ENCODE measurements at regions not wholly inside any gene's neighbourhood (a gene's known extent, or its start where the extent isn't known, plus 50 kb on each side); places are given as distances from the start of the nearest gene placed in this dataset.

DNA sequence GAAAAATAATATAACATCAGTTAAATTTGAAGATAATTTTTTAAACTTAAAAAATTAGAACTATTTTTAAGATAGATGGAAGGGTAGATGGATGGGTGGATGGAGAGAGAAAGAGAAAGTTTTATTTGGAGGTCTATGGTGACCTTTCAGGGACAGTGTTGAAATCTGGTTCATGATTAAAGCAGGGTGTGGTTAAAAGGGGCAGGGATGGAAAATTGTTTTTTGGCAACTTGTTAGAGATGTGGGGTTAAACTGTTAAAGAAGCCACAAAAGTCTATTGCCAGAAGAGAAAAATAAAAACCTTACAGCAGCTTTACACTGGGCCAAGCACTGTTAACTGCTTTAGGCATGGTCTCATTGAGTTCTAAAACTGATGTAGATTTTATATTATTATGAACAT, 134.9 kb upstream of the GORAB start:
- H3K9ac ChIP-seq (ENCODE audit: low read depth, low read length, poor library complexity) = no peak overlapping the region
- no peaks in the 10 kb centered on the region for H3K79me1 ChIP-seq (ENCODE audit: low read depth, low read length)
- H3K23ac ChIP-seq (ENCODE audit: low read depth, low read length, poor library complexity) = no peak overlapping the region
- no peak for DNase-seq (ENCODE audit: low spot score)
- no peak overlapping the region for H3K4ac ChIP-seq (ENCODE audit: low read length)
- no peak overlapping the region for H3K4me2 ChIP-seq (ENCODE audit: insufficient read depth, low read length, poor library complexity, severe bottlenecking)
- no peak overlapping the region for H4K91ac ChIP-seq (ENCODE audit: low read depth, low read length, poor library complexity)
- no peak overlapping the region for H2AK5ac ChIP-seq (ENCODE audit: low read depth, low read length)
- H3K18ac ChIP-seq (ENCODE audit: low read length) = no peak overlapping the region
- H2AFZ ChIP-seq (ENCODE audit: low read length) = no peak overlapping the region
- no peaks in the 10 kb centered on the region for H3K27me3 ChIP-seq (ENCODE audit: control insufficient read depth in 3 of 3, insufficient read depth in 3 of 3, low read depth in 1 of 3, low read length in 3 of 3)
- H3K27ac ChIP-seq (replicated peaks; ENCODE audit: low read length) = no peak overlapping the region
- no peaks in the 10 kb centered on the region for H3K9me3 ChIP-seq (replicated peaks in 1 of 2; ENCODE audit: control insufficient read depth in 2 of 2, insufficient read depth in 1 of 2, low read depth in 1 of 2, low read length in 2 of 2)
- no peak overlapping the region for H4K8ac ChIP-seq (ENCODE audit: low read depth, low read length)
- no peaks in the 10 kb centered on the region for H3K4me1 ChIP-seq (ENCODE audit: control insufficient read depth in 2 of 2, insufficient read depth in 1 of 2, low read depth in 1 of 2, low read length in 2 of 2)
- no peak overlapping the region for H2BK15ac ChIP-seq (ENCODE audit: low read length)
- H2BK120ac ChIP-seq (ENCODE audit: low read depth, low read length) = no peak overlapping the region
- no peaks in the 10 kb centered on the region for H3K36me3 ChIP-seq (replicated peaks in 1 of 2; ENCODE audit: control insufficient read depth in 2 of 2, insufficient read depth in 2 of 2, low read length in 2 of 2)
- H3K4me3 ChIP-seq (ENCODE audit: low read length in 2 of 2) = no peak overlapping the region
- no peak overlapping the region for H2BK5ac ChIP-seq (ENCODE audit: low read length)
- H2BK12ac ChIP-seq (ENCODE audit: low read length) = no peak overlapping the region
- no peak overlapping the region for H3K14ac ChIP-seq (ENCODE audit: low read length)

- DNase-seq (ENCODE audit: low spot score) = no peak
- Histone ChIP-seq H2BK12ac (ENCODE audit: low read length) (no peak overlapping the region), H3K79me1 (ENCODE audit: low read depth, low read length) (no peaks in the 10 kb centered on the region), H3K9ac (ENCODE audit: low read depth, low read length, poor library complexity) (no peak overlapping the region), H2AK5ac (ENCODE audit: low read depth, low read length) (no peak overlapping the region), H4K91ac (ENCODE audit: low read depth, low read length, poor library complexity) (no peak overlapping the region), H3K14ac (ENCODE audit: low read length) (no peak overlapping the region), H3K27ac (replicated peaks; ENCODE audit: low read length) (no peak overlapping the region), H2BK5ac (ENCODE audit: low read length) (no peak overlapping the region), H3K4ac (ENCODE audit: low read length) (no peak overlapping the region), H3K4me1 (ENCODE audit: control insufficient read depth in 2 of 2, insufficient read depth in 1 of 2, low read depth in 1 of 2, low read length in 2 of 2) (peaks cover 0 to 2% of the 10 kb centered on the region in 2 donors), H3K36me3 (replicated peaks in 1 of 2; ENCODE audit: control insufficient read depth in 2 of 2, insufficient read depth in 2 of 2, low read length in 2 of 2) (no peaks in the 10 kb centered on the region), H2BK15ac (ENCODE audit: low read length) (no peak overlapping the region), H3K9me3 (replicated peaks in 1 of 2; ENCODE audit: control insufficient read depth in 2 of 2, insufficient read depth in 1 of 2, low read depth in 1 of 2, low read length in 2 of 2) (no peaks in the 10 kb centered on the region), H4K8ac (ENCODE audit: low read depth, low read length) (no peak overlapping the region), H3K18ac (ENCODE audit: low read length) (no peak overlapping the region), H3K4me3 (ENCODE audit: low read length in 2 of 2) (no peak overlapping the region), H2AFZ (ENCODE audit: low read length) (no peak overlapping the region), H2BK120ac (ENCODE audit: low read depth, low read length) (no peak overlapping the region), H3K4me2 (ENCODE audit: insufficient read depth, low read length, poor library complexity, severe bottlenecking) (no peak overlapping the region), H3K27me3 (ENCODE audit: control insufficient read depth in 3 of 3, insufficient read depth in 3 of 3, low read depth in 1 of 3, low read length in 3 of 3) (no peaks in the 10 kb centered on the region), H3K23ac (ENCODE audit: low read depth, low read length, poor library complexity) (no peak overlapping the region)
- no CpG with 5 or more reads among the region's 4 CpGs for WGBS, 2 donors (ENCODE audit: extremely low coverage in 2 of 2, insufficient read length in 2 of 2, insufficient replicate concordance in 1 of 2)
Observed at GRCh38 chr1:170402476-170403311, 129.3 kb upstream of the GORAB start.

- Histone ChIP-seq H3K18ac (ENCODE audit: low read length) (no peak overlapping the region), H2BK5ac (ENCODE audit: low read length) (no peak overlapping the region), H3K4me2 (ENCODE audit: insufficient read depth, low read length, poor library complexity, severe bottlenecking) (no peak overlapping the region), H3K14ac (ENCODE audit: low read length) (no peak overlapping the region), H2BK15ac (ENCODE audit: low read length) (no peak overlapping the region), H3K4me1 (ENCODE audit: control insufficient read depth in 2 of 2, insufficient read depth in 1 of 2, low read depth in 1 of 2, low read length in 2 of 2) (peaks cover 0 to 2% of the 10 kb centered on the region in 2 donors), H2AK5ac (ENCODE audit: low read depth, low read length) (no peak overlapping the region), H3K4me3 (ENCODE audit: low read length in 2 of 2) (no peak overlapping the region), H2AFZ (ENCODE audit: low read length) (no peak overlapping the region), H2BK120ac (ENCODE audit: low read depth, low read length) (no peak overlapping the region), H3K36me3 (replicated peaks in 1 of 2; ENCODE audit: control insufficient read depth in 2 of 2, insufficient read depth in 2 of 2, low read length in 2 of 2) (no peaks in the 10 kb centered on the region), H4K91ac (ENCODE audit: low read depth, low read length, poor library complexity) (no peak overlapping the region), H3K4ac (ENCODE audit: low read length) (no peak overlapping the region), H3K23ac (ENCODE audit: low read depth, low read length, poor library complexity) (no peak overlapping the region), H3K27ac (replicated peaks; ENCODE audit: low read length) (no peak overlapping the region), H2BK12ac (ENCODE audit: low read length) (no peak overlapping the region), H3K9ac (ENCODE audit: low read depth, low read length, poor library complexity) (no peak overlapping the region), H4K8ac (ENCODE audit: low read depth, low read length) (no peak overlapping the region), H3K9me3 (replicated peaks in 1 of 2; ENCODE audit: control insufficient read depth in 2 of 2, insufficient read depth in 1 of 2, low read depth in 1 of 2, low read length in 2 of 2) (no peaks in the 10 kb centered on the region), H3K79me1 (ENCODE audit: low read depth, low read length) (no peaks in the 10 kb centered on the region), H3K27me3 (ENCODE audit: control insufficient read depth in 3 of 3, insufficient read depth in 3 of 3, low read depth in 1 of 3, low read length in 3 of 3) (no peaks in the 10 kb centered on the region)
- no CpG with 5 or more reads among the region's 2 CpGs for WGBS, 2 donors (ENCODE audit: extremely low coverage in 2 of 2, insufficient read length in 2 of 2, insufficient replicate concordance in 1 of 2)
- no peak for DNase-seq (ENCODE audit: low spot score)
Observed at GRCh38 chr1:170407138-170407537, 124.8 kb upstream of the GORAB start.

GRCh38 chr1:170407581-170407980, 124.4 kb upstream of the GORAB start:
- no peak overlapping the region for H2BK120ac ChIP-seq (ENCODE audit: low read depth, low read length)
- H3K18ac ChIP-seq (ENCODE audit: low read length) = no peak overlapping the region
- no peaks in the 10 kb centered on the region for H3K36me3 ChIP-seq (replicated peaks in 1 of 2; ENCODE audit: control insufficient read depth in 2 of 2, insufficient read depth in 2 of 2, low read length in 2 of 2)
- H4K8ac ChIP-seq (ENCODE audit: low read depth, low read length) = no peak overlapping the region
- H3K9me3 ChIP-seq (replicated peaks in 1 of 2; ENCODE audit: control insufficient read depth in 2 of 2, insufficient read depth in 1 of 2, low read depth in 1 of 2, low read length in 2 of 2) = no peaks in the 10 kb centered on the region
- peak overlapping the region; percentile 53 for H2AFZ ChIP-seq (ENCODE audit: low read length)
- H3K27ac ChIP-seq (replicated peaks; ENCODE audit: low read length) = no peak overlapping the region
- H3K79me1 ChIP-seq (ENCODE audit: low read depth, low read length) = no peaks in the 10 kb centered on the region
- H3K27me3 ChIP-seq (ENCODE audit: control insufficient read depth in 3 of 3, insufficient read depth in 3 of 3, low read depth in 1 of 3, low read length in 3 of 3) = no peaks in the 10 kb centered on the region
- H3K4me3 ChIP-seq (ENCODE audit: low read length in 2 of 2) = no peak overlapping the region
- no peak for DNase-seq (ENCODE audit: low spot score)
- H3K23ac ChIP-seq (ENCODE audit: low read depth, low read length, poor library complexity) = no peak overlapping the region
- peaks cover 0 to 2% of the 10 kb centered on the region in 2 donors for H3K4me1 ChIP-seq (ENCODE audit: control insufficient read depth in 2 of 2, insufficient read depth in 1 of 2, low read depth in 1 of 2, low read length in 2 of 2)
- no peak overlapping the region for H2BK12ac ChIP-seq (ENCODE audit: low read length)
- no peak overlapping the region for H3K9ac ChIP-seq (ENCODE audit: low read depth, low read length, poor library complexity)
- no peak overlapping the region for H2AK5ac ChIP-seq (ENCODE audit: low read depth, low read length)
- no peak overlapping the region for H3K14ac ChIP-seq (ENCODE audit: low read length)
- no peak overlapping the region for H4K91ac ChIP-seq (ENCODE audit: low read depth, low read length, poor library complexity)
- no peak overlapping the region for H2BK5ac ChIP-seq (ENCODE audit: low read length)
- no peak overlapping the region for H3K4ac ChIP-seq (ENCODE audit: low read length)
- no peak overlapping the region for H3K4me2 ChIP-seq (ENCODE audit: insufficient read depth, low read length, poor library complexity, severe bottlenecking)
- no CpG with 5 or more reads among the region's 1 CpG for WGBS, 2 donors (ENCODE audit: extremely low coverage in 2 of 2, insufficient read length in 2 of 2, insufficient replicate concordance in 1 of 2)
- H2BK15ac ChIP-seq (ENCODE audit: low read length) = no peak overlapping the region

Data from neuronal stem cell (in vitro differentiated cells).